ENCODE measurements at regions not wholly inside any gene's neighbourhood (a gene's known extent, or its start where the extent isn't known, plus 50 kb on each side); places are given as distances from the start of the nearest gene placed in this dataset.

GRCh38 chr4:77372375-77372774, 215.4 kb downstream of the CCNG2 start:
- DNase-seq (ENCODE audit: extremely low read depth, low read depth): no peak
- no peak for TF ChIP-seq CTCF (IDR thresholded peaks at IDR 0.05; ENCODE audit: low read depth, low read length)

- DNase-seq (ENCODE audit: extremely low read depth, low read depth): no peak
- TF ChIP-seq CTCF (IDR thresholded peaks at IDR 0.05; ENCODE audit: low read depth, low read length): no peak
Measured at GRCh38 chr4:77375866-77376607, 219.0 kb downstream of the CCNG2 start.

- no peak for DNase-seq (ENCODE audit: extremely low read depth, low read depth)
- no peak for TF ChIP-seq CTCF (IDR thresholded peaks at IDR 0.05; ENCODE audit: low read depth, low read length)
Measured at GRCh38 chr4:77376788-77377460, 219.9 kb downstream of the CCNG2 start.

- DNase-seq (ENCODE audit: extremely low read depth, low read depth): no peak
- no peak for TF ChIP-seq CTCF (IDR thresholded peaks at IDR 0.05; ENCODE audit: low read depth, low read length)
Measured at GRCh38 chr4:77384094-77384493, 221.5 kb upstream of the CXCL13 start.

GRCh38 chr4:77385124-77385969, 220.3 kb upstream of the CXCL13 start:
- peak; percentile 46 for DNase-seq (ENCODE audit: extremely low read depth, low read depth)
- TF ChIP-seq CTCF (IDR thresholded peaks at IDR 0.05; ENCODE audit: low read depth, low read length): peak; percentile 90

GRCh38 chr4:77393996-77394395, 211.6 kb upstream of the CXCL13 start:
- no peak for TF ChIP-seq CTCF (IDR thresholded peaks at IDR 0.05; ENCODE audit: low read depth, low read length)
- DNase-seq (ENCODE audit: extremely low read depth, low read depth): no peak

GRCh38 chr4:77395481-77395880, 210.1 kb upstream of the CXCL13 start:
- no peak for DNase-seq (ENCODE audit: extremely low read depth, low read depth)

More at GRCh38 chr4:77395481-77395880, 210.1 kb upstream of the CXCL13 start:
- TF ChIP-seq CTCF (IDR thresholded peaks at IDR 0.05; ENCODE audit: low read depth, low read length): no peak
